Stimulated activated CD8-positive, alpha-beta memory T cell treated with anti-CD3 and anti-CD28 coated beads, Interleukin-7, amount 100 ng/mL, for 4 hours (primary cell): ENCODE measurements at regions not wholly inside any gene's neighbourhood (a gene's known extent, or its start where the extent isn't known, plus 50 kb on each side); places are given as distances from the start of the nearest gene placed in this dataset.
"Not testable (repeated sequence)": the region's sequence is repeated elsewhere in the genome, so short reads cannot be mapped to it uniquely, and the experiment has no call there.

ENCODE experiments used
- DNase-seq, 2 donors: peaks; one replicate each; pipeline ENCODE4 v3.0.0-alpha.2; 2020; ENCODE audit warnings: low read depth in 2 of 2

DNA sequence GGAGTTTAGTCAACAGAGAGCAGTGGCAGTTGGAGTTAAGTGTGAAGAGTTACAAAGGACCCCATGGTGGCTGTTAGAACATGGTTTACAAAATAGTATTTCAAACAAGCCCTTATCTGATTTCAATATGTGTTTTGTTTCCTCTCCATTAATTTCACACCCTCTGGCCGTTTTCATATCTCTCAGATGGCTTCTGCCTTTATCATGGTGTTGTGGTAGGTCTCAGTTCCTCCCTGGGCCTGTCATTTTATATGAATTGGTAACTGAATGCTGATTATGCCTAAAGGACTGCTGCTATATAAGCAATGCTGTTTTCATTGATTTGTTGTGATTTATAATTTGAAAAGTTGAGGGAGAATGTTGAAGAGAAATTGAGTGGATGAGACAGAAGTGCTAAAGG is 686.7 kb downstream of the NYAP2 start:
- DNase-seq = no peak

DNA sequence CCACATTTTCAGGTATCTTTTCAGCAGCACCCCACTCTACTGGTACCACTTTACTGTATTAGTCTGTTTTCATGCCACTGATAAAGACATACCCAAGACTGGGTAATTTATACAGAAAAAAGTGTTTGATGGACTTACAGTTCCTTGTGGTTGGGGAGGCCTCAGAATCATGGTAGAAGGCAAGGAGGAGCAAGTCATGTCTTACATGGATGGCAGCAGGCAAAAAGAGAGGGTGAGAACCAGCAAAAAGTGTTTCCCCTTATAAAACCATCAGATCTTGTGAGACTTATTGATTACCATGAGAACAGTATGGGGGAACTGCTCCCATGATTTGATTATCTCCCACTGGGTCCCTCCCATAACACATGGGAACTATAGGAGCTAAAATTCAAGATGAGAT is 685.9 kb downstream of the NYAP2 start:
- DNase-seq = not testable (repeated sequence)

DNA sequence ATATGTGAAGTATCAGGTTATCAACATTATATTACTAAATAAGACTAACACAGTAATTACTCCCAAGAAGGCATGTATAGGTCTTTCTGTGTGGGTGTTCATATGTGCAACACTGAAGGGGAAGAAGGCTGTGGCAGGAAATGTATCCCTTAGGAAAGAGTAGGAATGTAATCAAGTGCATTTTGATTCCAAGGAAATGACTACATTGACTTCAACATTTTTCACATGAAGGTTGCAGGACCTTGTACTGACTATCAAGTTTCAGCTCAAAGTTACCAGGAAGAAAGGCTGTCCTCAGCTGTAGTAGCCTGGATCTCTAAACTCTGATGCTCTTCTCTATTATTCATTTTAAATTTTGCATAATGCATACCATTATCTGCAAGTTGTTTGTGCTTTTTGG is 680.8 kb downstream of the NYAP2 start:
- no peak for DNase-seq

DNA sequence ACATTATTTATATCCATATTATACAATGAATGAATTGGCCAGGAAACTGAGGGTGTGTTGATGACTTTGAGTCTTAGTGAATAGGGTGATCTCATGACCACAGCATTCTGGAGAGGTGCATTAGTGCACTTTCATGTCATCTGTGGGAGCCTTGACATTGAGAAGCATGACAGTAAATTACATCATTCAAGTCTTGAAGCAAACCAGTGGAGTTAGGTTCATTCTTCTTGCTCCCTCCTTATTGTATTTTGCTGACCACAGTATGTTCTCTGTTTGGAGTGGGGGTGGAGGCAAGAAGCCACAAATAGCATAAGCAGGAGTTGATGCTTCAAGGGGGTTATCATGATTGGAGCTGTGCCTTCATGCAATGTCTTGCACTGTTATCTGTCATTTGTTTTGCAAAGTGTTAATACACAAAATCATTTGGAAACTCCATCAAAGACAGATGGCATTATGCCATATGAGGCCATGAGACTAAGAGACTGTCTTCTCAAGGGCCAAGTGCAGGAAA is 680.2 kb downstream of the NYAP2 start:
- DNase-seq = no peak

DNA sequence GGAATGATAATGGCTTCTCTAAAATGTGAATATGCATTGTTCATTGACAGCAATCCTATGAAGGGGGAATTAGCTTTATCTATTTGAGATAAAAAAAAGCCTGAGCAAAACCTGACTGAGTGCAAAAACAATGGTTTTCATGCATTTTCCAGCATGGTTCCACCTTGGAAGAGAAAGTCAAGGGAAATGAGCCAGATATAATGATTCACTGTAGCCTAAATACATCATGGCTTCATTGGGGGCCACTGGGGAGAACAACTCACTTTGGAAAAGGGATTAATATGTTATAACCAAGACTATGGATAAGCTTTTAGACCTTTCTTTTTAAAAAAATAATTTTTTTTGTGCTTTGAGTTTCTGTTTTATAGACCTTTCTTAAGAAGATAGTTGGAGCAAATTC is 679.7 kb downstream of the NYAP2 start:
- no peak for DNase-seq

DNA sequence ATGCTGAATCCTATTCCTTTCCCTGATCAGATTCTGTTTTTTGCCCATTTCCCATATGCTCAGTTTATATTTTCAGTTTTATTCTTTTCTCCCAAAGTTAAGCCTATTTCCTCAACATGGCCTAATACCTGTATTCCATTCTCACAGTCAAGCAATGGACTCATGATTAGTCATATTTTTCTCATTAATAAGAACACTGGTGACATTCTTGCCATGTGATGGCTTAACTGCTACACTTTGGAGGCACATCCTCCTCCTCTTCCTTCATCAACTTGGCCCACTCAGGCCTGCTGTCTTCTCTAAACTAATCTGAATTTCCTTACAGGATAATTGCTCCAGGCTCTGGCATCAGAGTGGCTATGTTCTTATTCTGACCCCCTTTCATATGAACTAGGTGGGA is 679.2 kb downstream of the NYAP2 start:
- no peak for DNase-seq

DNA sequence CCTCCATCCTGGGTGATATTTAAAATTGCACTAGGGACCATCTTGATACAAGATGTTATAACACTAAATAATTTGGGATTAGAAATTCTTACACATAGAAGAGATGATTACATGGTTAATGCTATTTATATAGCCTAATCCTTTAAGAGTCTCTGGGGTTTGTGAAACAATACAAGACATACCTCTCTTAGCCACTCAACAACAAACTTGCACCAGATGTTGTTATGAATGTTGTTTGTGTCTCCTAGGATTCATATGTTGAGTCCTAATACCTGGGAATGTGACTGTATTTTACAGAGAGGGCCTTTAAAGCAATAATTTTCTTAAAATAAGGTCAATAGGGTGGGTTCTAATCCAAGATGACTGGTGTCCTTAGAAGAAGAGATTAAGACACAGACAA is 678.3 kb downstream of the NYAP2 start:
- DNase-seq = no peak

DNA sequence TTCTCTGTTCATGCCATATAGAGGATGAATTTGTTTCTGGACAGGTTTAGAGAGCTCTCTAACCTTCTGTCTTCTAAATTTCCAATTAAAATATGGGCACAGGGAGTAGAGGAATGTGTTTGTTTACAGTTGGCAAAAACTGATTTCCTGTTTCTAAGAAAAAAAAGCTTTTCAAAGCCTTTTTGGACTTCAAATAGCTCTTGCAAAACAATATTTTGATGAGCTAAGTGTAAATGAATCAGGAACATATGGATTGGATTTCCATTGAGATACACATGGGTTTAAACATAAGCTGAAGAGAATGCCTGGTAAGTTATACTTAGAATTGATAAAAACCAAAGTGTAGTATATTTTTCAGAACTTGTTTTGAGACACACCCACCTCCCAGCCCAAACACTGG is 677.5 kb downstream of the NYAP2 start:
- no peak for DNase-seq

DNA sequence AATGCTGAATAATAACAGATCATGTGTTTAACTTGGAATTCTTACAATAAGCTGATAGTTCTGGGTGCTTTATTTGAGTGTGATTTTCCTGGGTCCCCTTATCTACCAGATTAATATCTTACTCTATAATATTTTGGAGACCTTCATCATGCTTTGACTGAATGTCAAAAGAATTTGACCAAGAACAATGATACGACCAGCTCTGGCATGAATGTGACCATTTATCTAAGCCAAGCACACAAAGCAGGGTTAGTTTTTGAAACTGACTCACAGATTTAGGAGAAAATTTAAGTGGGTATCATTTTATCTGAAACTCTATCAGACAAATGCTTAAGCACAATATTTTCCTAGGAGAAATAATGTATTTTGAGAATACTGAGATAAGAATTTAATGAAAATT is 677.0 kb downstream of the NYAP2 start:
- no peak for DNase-seq

DNA sequence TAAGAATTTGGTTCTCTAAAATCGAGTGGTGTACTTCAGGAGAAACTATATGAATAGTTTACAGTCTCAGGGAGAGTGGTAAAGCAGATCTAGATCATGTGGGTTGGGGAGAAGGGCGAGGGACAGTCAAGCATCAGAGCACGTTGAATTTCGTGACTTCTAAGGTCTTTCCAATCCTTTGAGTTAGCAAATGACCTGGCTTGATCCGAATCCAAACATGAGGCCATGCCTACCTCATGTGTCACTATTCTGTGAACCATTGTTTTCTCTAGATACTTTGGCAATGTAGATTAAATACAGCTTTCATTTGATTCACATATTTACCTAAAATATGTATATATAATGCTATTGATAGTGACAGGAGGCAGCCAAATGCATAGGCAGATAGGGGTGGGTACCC is 674.9 kb downstream of the NYAP2 start:
- DNase-seq = no peak

DNA sequence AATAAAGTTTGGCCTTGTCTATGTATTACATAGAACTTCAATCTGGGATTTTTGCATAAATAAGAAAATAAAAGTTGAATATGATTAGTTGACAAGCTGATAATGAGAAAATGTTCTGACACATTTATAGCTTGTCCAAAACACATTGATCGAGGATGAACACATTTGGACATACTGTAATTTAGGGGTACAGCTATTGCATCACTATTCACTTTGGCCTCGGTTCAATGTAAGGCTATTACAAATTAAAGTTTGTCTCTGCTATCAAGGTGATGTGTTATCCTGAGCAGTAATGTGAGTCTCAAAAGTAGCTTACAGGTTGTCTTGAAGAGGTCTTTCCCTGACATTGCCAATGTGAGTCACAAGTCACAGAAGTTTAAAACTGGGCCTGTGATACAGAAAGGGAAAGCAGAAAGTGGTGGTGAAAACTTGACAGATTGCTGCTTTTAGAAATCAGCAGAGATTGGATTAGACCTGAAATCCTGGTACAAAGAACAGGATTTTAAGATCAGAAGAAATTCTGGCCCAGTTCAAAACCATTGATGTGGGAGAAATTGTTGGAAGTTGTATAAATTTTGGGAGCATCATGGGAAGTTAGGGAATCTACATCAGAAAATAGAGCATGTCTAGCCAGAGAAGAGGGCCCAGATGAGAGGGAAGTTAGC is 674.1 kb downstream of the NYAP2 start:
- DNase-seq = no peak

DNA sequence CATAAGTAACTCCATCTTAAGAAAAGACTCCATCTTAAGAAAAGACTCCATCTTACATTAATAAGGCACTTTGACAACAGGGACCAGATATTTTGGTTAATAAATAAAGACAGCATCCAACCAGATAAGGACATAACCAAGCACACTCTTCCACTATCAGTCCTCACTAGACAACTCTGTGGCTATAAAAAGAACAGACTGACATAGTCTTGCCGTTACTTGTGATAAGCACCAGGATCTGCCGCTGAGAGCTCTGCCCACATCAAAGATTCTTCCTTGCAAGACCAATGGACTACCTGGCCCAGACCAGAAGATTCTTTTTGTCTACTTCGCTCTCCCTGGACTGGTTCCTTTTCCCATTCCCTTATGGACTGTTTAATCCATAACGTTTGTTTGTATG is 667.4 kb downstream of the NYAP2 start:
- DNase-seq = no peak

DNA sequence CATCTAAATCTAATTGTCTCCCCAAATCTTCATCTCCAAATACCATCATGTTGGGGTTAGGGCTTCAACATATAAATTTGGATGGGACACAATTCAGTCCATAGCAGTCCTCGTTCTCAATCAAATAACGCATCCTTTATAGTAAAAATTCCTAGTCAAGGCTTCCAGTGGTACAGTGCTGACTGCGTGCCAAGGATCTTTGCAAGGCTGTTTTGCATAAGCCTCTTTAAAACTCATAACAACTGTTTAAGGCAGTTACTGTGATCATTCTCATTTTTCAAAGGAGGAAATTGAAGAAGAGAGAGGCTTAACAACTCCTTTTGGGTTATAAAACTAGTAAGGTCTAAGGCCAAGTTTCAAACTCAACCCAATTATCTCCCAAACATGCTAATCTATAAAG is 666.9 kb downstream of the NYAP2 start:
- DNase-seq = no peak

DNA sequence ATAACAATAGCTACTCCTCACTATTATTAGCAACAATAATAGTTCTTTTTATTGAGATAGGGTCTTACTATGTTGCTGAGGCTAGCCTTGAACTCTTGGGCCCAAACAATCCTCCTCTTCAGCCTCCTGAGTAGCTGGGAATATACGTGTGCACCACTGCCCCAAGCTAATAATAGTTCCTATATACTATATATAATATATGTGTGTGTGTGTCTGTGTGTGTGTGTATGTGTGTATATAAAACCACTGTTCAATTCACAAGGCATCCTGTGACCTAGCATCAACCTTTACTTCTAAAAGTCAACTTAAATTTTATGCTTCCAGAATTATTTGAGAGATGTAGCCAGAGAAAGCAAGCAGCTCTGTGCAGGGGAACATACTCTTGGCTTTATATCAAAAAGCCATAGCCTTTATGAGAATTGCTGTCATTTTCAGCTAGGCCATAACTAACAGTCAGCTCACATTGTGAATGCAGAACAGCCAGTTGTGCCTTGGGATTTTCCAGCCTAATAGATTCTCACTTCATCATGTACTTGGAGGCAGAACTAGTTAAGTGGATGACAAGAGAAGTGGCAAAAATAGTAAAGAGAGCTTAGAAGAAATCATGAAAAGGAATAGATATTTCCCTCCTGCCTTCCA is 665.5 kb downstream of the NYAP2 start:
- no peak for DNase-seq

DNA sequence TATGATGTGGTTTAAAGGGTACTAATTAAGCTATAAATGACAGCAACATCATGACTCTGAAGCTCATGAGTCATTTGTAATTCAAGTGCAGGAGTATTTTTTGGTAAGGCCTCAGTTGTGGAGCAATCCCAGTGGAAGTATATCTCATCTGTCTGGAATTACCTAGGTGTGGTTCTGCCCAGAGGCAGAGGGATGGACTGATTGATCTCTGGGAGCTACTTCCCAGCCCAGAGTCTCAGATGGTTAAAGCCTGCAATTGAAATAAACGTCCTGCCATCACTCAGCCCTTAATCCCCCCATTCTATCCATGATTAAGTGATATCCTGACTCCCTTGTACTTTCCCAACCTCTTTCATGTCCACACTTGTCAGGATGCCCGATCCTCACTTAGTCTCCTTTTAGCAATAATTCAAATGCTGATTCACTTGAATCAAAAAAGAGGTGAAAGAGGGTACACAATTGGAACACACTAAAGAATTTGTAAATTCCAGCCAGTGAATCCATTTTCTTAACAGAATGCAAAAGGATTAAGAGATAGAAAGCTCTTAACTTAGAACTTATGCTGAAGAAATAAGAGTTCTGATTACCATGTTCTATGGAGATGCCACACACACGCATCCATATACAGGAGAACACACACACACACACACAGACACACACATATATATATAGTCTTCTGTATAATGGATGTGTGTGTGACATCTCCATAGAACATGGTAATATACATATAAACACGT is 664.4 kb downstream of the NYAP2 start:
- no peak for DNase-seq

DNA sequence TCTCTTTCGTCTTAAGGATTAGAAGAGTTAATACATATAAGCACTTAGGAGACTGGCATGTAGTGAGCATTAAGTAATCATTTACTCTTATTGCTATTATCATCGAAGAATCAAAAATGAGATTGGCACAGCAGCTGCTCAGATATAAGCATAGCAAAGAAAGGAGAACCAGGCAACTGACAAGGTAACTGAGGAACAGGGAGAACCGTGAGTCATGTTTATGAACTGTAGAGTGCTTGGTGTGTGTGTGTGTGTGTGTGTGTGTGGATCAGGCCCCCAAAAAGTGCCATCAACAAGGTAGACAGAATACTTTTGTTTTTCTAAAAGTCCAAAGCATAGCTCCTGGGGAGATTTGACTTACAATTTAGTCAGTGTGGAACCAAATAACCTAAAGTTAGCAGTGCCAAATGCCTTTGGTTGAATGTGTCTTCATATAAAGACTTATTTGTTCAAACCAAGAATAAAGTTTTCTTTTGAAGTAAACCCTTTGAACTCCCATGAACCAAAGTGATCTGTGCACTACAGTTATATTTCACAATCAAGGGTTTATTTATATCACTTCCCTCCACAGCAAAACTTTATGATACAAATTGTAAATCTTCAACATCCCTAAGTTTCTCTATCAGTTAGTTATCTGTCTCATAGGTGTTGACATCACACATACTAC is 660.6 kb downstream of the NYAP2 start:
- no peak for DNase-seq

DNA sequence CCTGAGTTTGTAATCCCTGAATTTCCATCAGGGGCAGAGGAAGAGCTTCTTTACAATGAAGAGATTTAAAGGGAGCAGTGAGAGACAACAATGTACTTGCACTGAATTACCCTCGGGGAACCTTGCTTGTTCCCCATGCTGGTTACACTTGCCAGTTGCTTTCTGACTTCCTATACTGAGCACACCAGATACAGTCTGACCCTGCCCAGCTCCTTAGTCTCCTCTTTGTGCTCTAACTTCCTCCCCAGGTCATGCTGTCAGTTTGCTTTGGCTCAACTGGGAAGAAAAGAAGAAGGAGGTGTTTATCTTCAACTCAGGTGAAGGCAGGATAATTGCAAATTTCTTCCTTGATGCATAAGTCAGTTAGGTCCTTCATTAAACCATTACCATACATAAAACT is 658.4 kb downstream of the NYAP2 start:
- DNase-seq = no peak

DNA sequence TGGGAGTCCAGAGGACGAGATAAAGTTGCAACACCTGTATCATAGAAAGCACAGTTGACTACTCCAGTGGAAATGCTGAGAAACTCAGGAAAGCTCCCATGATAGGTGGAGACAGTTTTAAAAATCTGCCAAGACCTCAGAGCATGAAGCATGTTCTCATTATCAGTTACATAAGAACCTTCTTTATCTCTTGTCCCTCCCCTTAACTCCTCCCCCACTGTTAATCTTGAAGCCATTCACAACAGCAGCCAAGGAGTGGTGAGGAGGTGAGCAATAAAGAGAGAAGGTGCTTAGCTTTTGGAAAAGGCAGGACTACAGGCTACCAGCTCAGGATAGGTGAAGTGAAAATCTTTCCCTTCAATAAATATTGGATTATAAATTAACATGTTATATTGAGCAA is 657.9 kb downstream of the NYAP2 start:
- DNase-seq = no peak

DNA sequence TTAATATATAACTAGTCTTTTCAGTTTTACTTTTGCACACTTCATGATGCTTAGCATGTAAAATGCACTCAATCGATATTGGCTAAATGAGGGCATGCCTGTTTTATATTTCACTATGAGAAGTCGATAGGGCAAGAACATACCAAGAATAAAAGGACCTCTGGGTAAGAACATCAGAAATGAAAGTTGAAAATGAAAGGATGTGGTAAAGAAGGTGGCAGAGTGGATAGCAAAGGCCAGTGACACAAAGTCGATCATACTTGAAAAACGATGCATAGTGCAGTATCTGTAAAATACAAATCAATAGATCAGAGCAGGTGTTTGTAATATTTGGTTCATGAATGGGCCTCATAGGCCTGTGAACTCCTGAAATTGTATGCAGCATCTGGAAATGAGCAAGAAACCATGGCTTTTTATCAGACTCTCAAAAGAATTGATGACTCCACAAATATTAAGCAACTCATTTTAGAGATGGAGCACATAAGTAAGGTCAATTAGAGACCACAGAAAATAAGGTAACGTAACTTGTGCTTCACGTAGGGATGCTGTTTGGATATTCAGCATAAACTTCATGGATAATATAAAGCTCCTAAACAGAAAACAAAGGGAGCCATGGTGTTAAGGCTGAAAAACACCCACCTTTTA is 653.4 kb downstream of the NYAP2 start:
- DNase-seq = no peak

DNA sequence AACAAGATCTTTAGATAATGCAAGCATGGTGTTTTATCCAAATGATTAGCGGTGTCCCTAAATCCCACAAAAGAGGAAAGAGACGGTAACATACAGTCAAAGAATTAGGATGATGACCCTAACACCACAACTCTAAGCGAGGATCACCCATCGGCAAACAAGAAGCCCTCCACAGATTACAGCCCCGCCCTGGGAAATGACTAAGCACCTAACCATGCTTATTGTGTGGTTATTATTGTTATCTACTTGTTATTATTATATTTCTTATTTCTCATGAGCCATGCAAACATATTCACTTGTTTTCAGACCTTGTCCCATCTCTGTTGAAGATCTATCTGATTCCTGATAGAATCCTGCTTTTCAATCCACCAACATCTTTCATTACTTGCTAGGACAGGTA is 651.3 kb downstream of the NYAP2 start:
- DNase-seq = no peak

DNA sequence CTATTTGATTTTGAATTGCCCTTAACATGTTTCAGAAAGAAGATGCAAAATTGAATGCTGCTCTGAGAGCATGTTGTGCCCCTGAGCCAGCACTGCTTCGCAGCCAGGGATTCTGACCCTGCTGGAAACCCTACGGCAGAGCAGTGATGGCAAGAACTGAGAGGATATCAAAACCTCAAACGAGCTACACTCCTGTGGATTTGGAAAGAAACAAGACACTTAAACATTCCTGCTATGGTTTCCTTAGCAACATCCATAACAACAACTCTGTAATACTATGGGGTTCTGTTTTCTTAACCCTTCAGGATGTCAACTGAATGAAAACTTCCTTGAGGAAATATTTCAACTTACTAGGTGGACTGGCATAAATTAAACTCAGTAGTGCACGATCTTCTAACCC is 649.1 kb downstream of the NYAP2 start:
- no peak for DNase-seq

DNA sequence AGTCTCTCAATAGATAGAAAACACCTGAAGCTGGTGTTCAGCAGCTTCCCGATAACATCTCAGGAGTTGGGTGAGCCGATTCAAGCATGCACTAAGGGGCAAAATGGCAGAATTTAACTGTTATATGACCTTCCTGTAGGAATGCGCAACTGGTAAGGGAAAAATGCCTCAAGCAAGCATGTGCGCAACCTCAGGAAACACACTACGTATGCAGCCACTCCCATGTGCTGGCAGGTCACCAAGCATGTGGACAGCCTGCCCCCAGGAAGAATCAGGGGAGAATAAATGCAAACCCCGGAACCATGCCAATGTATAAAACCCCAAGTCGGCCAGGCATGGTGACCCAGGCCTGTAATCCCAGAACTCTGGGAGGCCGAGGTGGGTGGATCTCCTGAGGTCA is 645.6 kb downstream of the NYAP2 start:
- DNase-seq = no peak
